Activated CD4-positive, alpha-beta memory T cell treated with anti-CD3 and anti-CD28 coated beads, Interleukin-2, amount 10 ng/mL, durations not matched to agents 7 days and 5 days (primary cell): ENCODE measurements at regions not wholly inside any gene's neighbourhood (a gene's known extent, or its start where the extent isn't known, plus 50 kb on each side); places are given as distances from the start of the nearest gene placed in this dataset.

Experiments
- CTCF ChIA-PET: fragments of 350-600 bp; sonication (Branson Sonifier 250); formaldehyde crosslinking; loops from one replicate; lab custom pipeline; 2021; ENCODE audit warnings: antibody characterized with exemption, inconsistent platforms; lab: Charles Lee
- POLR2A ChIA-PET: fragments of 350-600 bp; sonication (Branson Sonifier 250); formaldehyde crosslinking; loops from one replicate; lab custom pipeline; 2021; ENCODE audit warnings: antibody characterized with exemption; lab: Charles Lee
- DNase-seq: peaks from one replicate; pipeline ENCODE4 v3.0.0-alpha.2; 2020
- H3K27ac Mint-ChIP-seq: one replicate; pipeline ENCODE4 v1.8.0; 2021; ENCODE audit warnings: mild to moderate bottlenecking, mixed read lengths
- H3K27me3 Mint-ChIP-seq: one replicate; pipeline ENCODE4 v1.8.0; 2021; ENCODE audit warnings: mixed read lengths
- H3K36me3 Mint-ChIP-seq: one replicate; pipeline ENCODE4 v1.8.0; 2021; ENCODE audit warnings: low read depth, mixed read lengths
- H3K4me1 Mint-ChIP-seq: one replicate; pipeline ENCODE4 v1.8.0; 2021; ENCODE audit warnings: mixed read lengths
- H3K4me3 Mint-ChIP-seq: one replicate; pipeline ENCODE4 v1.8.0; 2021; ENCODE audit warnings: mild to moderate bottlenecking, mixed read lengths
- H3K9me3 Mint-ChIP-seq: one replicate; pipeline ENCODE4 v1.8.0; 2021; ENCODE audit warnings: mixed read lengths

GRCh38 chr10:131010965-131011575 lies 300.5 kb downstream of the TCERG1L start:
- Mint-ChIP-seq H3K4me1 (no peaks in the 10 kb centered on the region), H3K9me3 (peaks cover 3% of the 10 kb centered on the region), H3K27ac (no peak overlapping the region), H3K4me3 (no peak overlapping the region), H3K27me3 (no peaks in the 10 kb centered on the region), H3K36me3 (no peaks in the 10 kb centered on the region)
- ChIA-PET CTCF (no interaction called here), POLR2A (no interaction called here)
- no peak for DNase-seq

GRCh38 chr10:131011936-131012640 lies 299.4 kb downstream of the TCERG1L start:
- Mint-ChIP-seq H3K27me3 (no peaks in the 10 kb centered on the region), H3K27ac (no peak overlapping the region), H3K9me3 (peaks cover 3% of the 10 kb centered on the region), H3K4me3 (no peak overlapping the region), H3K4me1 (no peaks in the 10 kb centered on the region), H3K36me3 (no peaks in the 10 kb centered on the region)
- DNase-seq: no peak
- ChIA-PET POLR2A (no interaction called here), CTCF (no interaction called here)

GRCh38 chr10:131012641-131012985 lies 298.9 kb downstream of the TCERG1L start:
- Mint-ChIP-seq H3K27me3 (no peaks in the 10 kb centered on the region), H3K4me3 (no peak overlapping the region), H3K9me3 (no peaks in the 10 kb centered on the region), H3K36me3 (no peaks in the 10 kb centered on the region), H3K27ac (no peak overlapping the region), H3K4me1 (no peaks in the 10 kb centered on the region)
- CTCF ChIA-PET: no interaction called here
- DNase-seq: no peak
- POLR2A ChIA-PET: no interaction called here

- POLR2A ChIA-PET: no interaction called here
- no peaks in the 10 kb centered on the region for H3K9me3 Mint-ChIP-seq
- DNase-seq: no peak
- H3K27ac Mint-ChIP-seq: no peak overlapping the region
- no peaks in the 10 kb centered on the region for H3K36me3 Mint-ChIP-seq
- no peaks in the 10 kb centered on the region for H3K4me1 Mint-ChIP-seq
- H3K4me3 Mint-ChIP-seq: no peak overlapping the region
- CTCF ChIA-PET: no interaction called here
- no peaks in the 10 kb centered on the region for H3K27me3 Mint-ChIP-seq
Observed at GRCh38 chr10:131013281-131013912, 298.1 kb downstream of the TCERG1L start.

GRCh38 chr10:131014271-131014670 lies 297.2 kb downstream of the TCERG1L start:
- Mint-ChIP-seq H3K27me3 (no peaks in the 10 kb centered on the region), H3K36me3 (no peaks in the 10 kb centered on the region), H3K4me3 (no peak overlapping the region), H3K9me3 (no peaks in the 10 kb centered on the region), H3K27ac (no peak overlapping the region), H3K4me1 (no peaks in the 10 kb centered on the region)
- ChIA-PET POLR2A (no interaction called here), CTCF (no interaction called here)
- DNase-seq: no peak

GRCh38 chr10:131015271-131015670 lies 296.2 kb downstream of the TCERG1L start:
- H3K27ac Mint-ChIP-seq: no peak overlapping the region
- no peaks in the 10 kb centered on the region for H3K9me3 Mint-ChIP-seq
- ChIA-PET POLR2A (no interaction called here), CTCF (no interaction called here)
- no peaks in the 10 kb centered on the region for H3K36me3 Mint-ChIP-seq
- no peak overlapping the region for H3K4me3 Mint-ChIP-seq
- H3K4me1 Mint-ChIP-seq: no peaks in the 10 kb centered on the region
- DNase-seq: no peak
- H3K27me3 Mint-ChIP-seq: no peaks in the 10 kb centered on the region

GRCh38 chr10:131016556-131016955 lies 295.0 kb downstream of the TCERG1L start:
- Mint-ChIP-seq H3K4me1 (no peaks in the 10 kb centered on the region), H3K4me3 (no peak overlapping the region), H3K27me3 (no peaks in the 10 kb centered on the region), H3K9me3 (no peaks in the 10 kb centered on the region), H3K27ac (no peak overlapping the region), H3K36me3 (no peaks in the 10 kb centered on the region)
- ChIA-PET CTCF (no interaction called here), POLR2A (no interaction called here)
- DNase-seq: no peak

- Mint-ChIP-seq H3K4me3 (no peak overlapping the region), H3K4me1 (no peaks in the 10 kb centered on the region), H3K36me3 (no peaks in the 10 kb centered on the region), H3K27ac (no peak overlapping the region), H3K9me3 (peaks cover 1% of the 10 kb centered on the region), H3K27me3 (no peaks in the 10 kb centered on the region)
- DNase-seq: no peak
- CTCF ChIA-PET: no interaction called here
- POLR2A ChIA-PET: no interaction called here
Observed at GRCh38 chr10:131017566-131018285, 293.8 kb downstream of the TCERG1L start.

GRCh38 chr10:131018886-131019500 lies 292.5 kb downstream of the TCERG1L start:
- no peak for DNase-seq
- ChIA-PET CTCF (no interaction called here), POLR2A (no interaction called here)
- no peaks in the 10 kb centered on the region for H3K4me1 Mint-ChIP-seq
- no peak overlapping the region for H3K27ac Mint-ChIP-seq
- no peak overlapping the region for H3K4me3 Mint-ChIP-seq
- peaks cover 3% of the 10 kb centered on the region for H3K9me3 Mint-ChIP-seq
- no peaks in the 10 kb centered on the region for H3K36me3 Mint-ChIP-seq
- H3K27me3 Mint-ChIP-seq: no peaks in the 10 kb centered on the region

GRCh38 chr10:131019696-131020095 lies 291.8 kb downstream of the TCERG1L start:
- Mint-ChIP-seq H3K9me3 (peaks cover 3% of the 10 kb centered on the region), H3K4me1 (no peaks in the 10 kb centered on the region), H3K27ac (no peak overlapping the region), H3K36me3 (no peaks in the 10 kb centered on the region), H3K27me3 (no peaks in the 10 kb centered on the region), H3K4me3 (no peak overlapping the region)
- ChIA-PET POLR2A (no interaction called here), CTCF (no interaction called here)
- no peak for DNase-seq

GRCh38 chr10:131020775-131021174 lies 290.7 kb downstream of the TCERG1L start:
- CTCF ChIA-PET: no interaction called here
- POLR2A ChIA-PET: no interaction called here
- no peaks in the 10 kb centered on the region for H3K27me3 Mint-ChIP-seq
- peaks cover 3% of the 10 kb centered on the region for H3K9me3 Mint-ChIP-seq
- H3K36me3 Mint-ChIP-seq: no peaks in the 10 kb centered on the region
- no peak for DNase-seq
- H3K4me1 Mint-ChIP-seq: no peaks in the 10 kb centered on the region
- H3K4me3 Mint-ChIP-seq: no peak overlapping the region
- no peak overlapping the region for H3K27ac Mint-ChIP-seq

- Mint-ChIP-seq H3K27me3 (no peaks in the 10 kb centered on the region), H3K4me3 (no peak overlapping the region), H3K9me3 (peaks cover 3% of the 10 kb centered on the region), H3K36me3 (no peaks in the 10 kb centered on the region), H3K27ac (no peak overlapping the region), H3K4me1 (no peaks in the 10 kb centered on the region)
- ChIA-PET CTCF (no interaction called here), POLR2A (no interaction called here)
- no peak for DNase-seq
Observed at GRCh38 chr10:131021246-131021895, 290.1 kb downstream of the TCERG1L start.

GRCh38 chr10:131021969-131022368 lies 289.6 kb downstream of the TCERG1L start:
- Mint-ChIP-seq H3K27ac (no peak overlapping the region), H3K27me3 (no peaks in the 10 kb centered on the region), H3K9me3 (peaks cover 3% of the 10 kb centered on the region), H3K4me1 (no peaks in the 10 kb centered on the region), H3K36me3 (no peaks in the 10 kb centered on the region), H3K4me3 (no peak overlapping the region)
- CTCF ChIA-PET: no interaction called here
- POLR2A ChIA-PET: no interaction called here
- DNase-seq: no peak
